GM12878 (cell line): ENCODE measurements at regions not wholly inside any gene's neighbourhood (a gene's known extent, or its start where the extent isn't known, plus 50 kb on each side); places are given as distances from the start of the nearest gene placed in this dataset.

Source experiments
- ATAC-seq: fragments of 200-7000 bp; cut with Tn5 transposase; 3 replicates; pipeline ENCODE4 v1.9.1; 2020; ENCODE audit warnings: mild to moderate bottlenecking, moderate library complexity
- BruUV-seq: library from RNA; stranded (reverse); fragments of 400-500 nt; replicated peaks from 2 replicates; lab custom pipeline; 2021; lab: Mats Ljungman, UMichigan
- CTCF ChIA-PET: fragments of 300-600 bp; sonication (Branson Sonifier 250); formaldehyde crosslinking; extraction: SDS; loops from one replicate; lab custom pipeline; 2021; ENCODE audit warnings: inconsistent platforms; lab: Yijun Ruan, JAX
- POLR2A ChIA-PET: fragments of 350-600 bp; formaldehyde crosslinking; extraction: SDS; loops from one replicate; lab custom pipeline; 2021; ENCODE audit warnings: inconsistent platforms; lab: Charles Lee
- RAD21 ChIA-PET: fragments of 300-600 bp; sonication (Branson Sonifier 250); formaldehyde crosslinking; loops from one replicate; lab custom pipeline; 2023; ENCODE audit warnings: antibody characterized with exemption; ENCODE audit not compliant: unreplicated experiment; lab: Charles Lee
- SMC1A ChIA-PET: fragments of 300-600 bp; sonication (Branson Sonifier 250); formaldehyde crosslinking; loops from one replicate; lab custom pipeline; 2023; ENCODE audit not compliant: unreplicated experiment, uncharacterized antibody; lab: Charles Lee
- DNase-seq: peaks from one replicate; pipeline ENCODE4 v3.0.0-alpha.2; 2011; ENCODE audit warnings: low read depth, low spot score
- FAIRE-seq: peaks from 3 replicates; lab custom pipeline; 2011; peaks lifted over from hg19 to GRCh38; lab: Jason Lieb, UNC
- H2AFZ ChIP-seq: 2 replicates; pipeline ENCODE4 v1.6.0; 2011; ENCODE audit warnings: low read depth, low read length, control low read depth; ENCODE audit not compliant: control insufficient read depth
- H3K27ac ChIP-seq: 2 replicates; pipeline ENCODE4 v1.5.1; 2011; ENCODE audit warnings: control low read depth; ENCODE audit not compliant: control insufficient read depth, insufficient read depth
- H3K27me3 ChIP-seq, 2 experiments: replicated peaks in 1 of 2; 2 replicates each; pipeline versions ENCODE4 v1.6.0 to v1.6.1; 2011; ENCODE audit warnings: low read length in 1 of 2; ENCODE audit not compliant: control insufficient read depth in 2 of 2, insufficient read depth in 2 of 2
- H3K36me3 ChIP-seq, 2 experiments: 2 replicates each; pipeline ENCODE4 v1.5.1; 2011; ENCODE audit warnings: low read length in 1 of 2; ENCODE audit not compliant: control insufficient read depth in 2 of 2, insufficient read depth in 2 of 2
- H3K4me1 ChIP-seq: 2 replicates; pipeline ENCODE4 v1.6.1; 2011; ENCODE audit warnings: mild to moderate bottlenecking, low read length, moderate library complexity, mixed read lengths; ENCODE audit not compliant: control insufficient read depth, insufficient read depth
- H3K4me2 ChIP-seq: 2 replicates; pipeline ENCODE4 v1.6.0; 2011; ENCODE audit warnings: control low read depth; ENCODE audit not compliant: control insufficient read depth, insufficient read depth
- H3K4me3 ChIP-seq: fragments of 200-600 bp; sonication (generic); 2 replicates; pipeline ENCODE4 v1.5.1; 2016
- H3K79me2 ChIP-seq: 2 replicates; pipeline ENCODE4 v1.6.0; 2011; ENCODE audit warnings: low read length; ENCODE audit not compliant: control insufficient read depth, insufficient read depth
- H3K9ac ChIP-seq: 2 replicates; pipeline ENCODE4 v1.8.0; 2011; ENCODE audit warnings: low read length, control low read depth, mixed read lengths; ENCODE audit not compliant: control insufficient read depth, insufficient read depth
- H3K9me3 ChIP-seq: replicated peaks from 3 replicates; pipeline ENCODE4 v1.5.1; 2011; ENCODE audit warnings: mild to moderate bottlenecking, low read length; ENCODE audit not compliant: control insufficient read depth, insufficient read depth
- H4K20me1 ChIP-seq: 2 replicates; pipeline ENCODE4 v1.6.0; 2011; ENCODE audit not compliant: control insufficient read depth, insufficient read depth
- CBX3 ChIP-seq: fragments of 200-600 bp; sonication (generic); IDR thresholded peaks from 2 replicates; pipeline ENCODE4 v1.6.1; 2016; ENCODE audit warnings: low read depth, borderline replicate concordance
- CHD1 ChIP-seq: IDR thresholded peaks from 2 replicates; pipeline ENCODE4 v1.6.1; 2012; ENCODE audit warnings: low read depth, low read length, improper control_type of control experiment
- CHD4 ChIP-seq: fragments of 200-600 bp; sonication (generic); IDR thresholded peaks from 2 replicates; pipeline ENCODE4 v1.6.1; 2016; ENCODE audit warnings: mild to moderate bottlenecking
- CUX1 ChIP-seq: IDR thresholded peaks from 2 replicates; pipeline ENCODE4 v1.6.1; 2012; ENCODE audit warnings: improper control_type of control experiment, low read depth, low read length; ENCODE audit not compliant: insufficient replicate concordance
- EED ChIP-seq: sonication (generic); IDR thresholded peaks from 2 replicates; pipeline ENCODE4 v1.6.1; 2016; ENCODE audit warnings: antibody characterized with exemption, low read depth
- KDM1A ChIP-seq: fragments of 200-600 bp; sonication (generic); IDR thresholded peaks from 2 replicates; pipeline ENCODE4 v1.6.1; 2016; ENCODE audit warnings: borderline replicate concordance
- MLLT1 ChIP-seq: fragments of 450-650 bp; IDR thresholded peaks from 2 replicates; pipeline ENCODE4 v1.6.1; 2016; ENCODE audit warnings: mild to moderate bottlenecking
- MYB ChIP-seq: fragments of 150-350 bp; IDR thresholded peaks from 2 replicates; pipeline ENCODE4 v1.6.1; 2014; ENCODE audit warnings: mild to moderate bottlenecking, low read depth, low read length, borderline replicate concordance
- NFIC ChIP-seq: IDR thresholded peaks from 2 replicates; pipeline ENCODE4 v1.6.1; 2012; ENCODE audit warnings: low read depth, mild to moderate bottlenecking, inconsistent platforms, low read length, moderate library complexity
- NR2F1 ChIP-seq: fragments of 450-650 bp; conservative IDR thresholded peaks from 2 replicates; pipeline ENCODE4 v1.6.1; 2017; ENCODE audit warnings: mild to moderate bottlenecking
- PAX8 ChIP-seq: fragments of 450-650 bp; IDR thresholded peaks from 2 replicates; pipeline ENCODE4 v1.6.1; 2017; ENCODE audit warnings: mild to moderate bottlenecking, moderate library complexity
- PML ChIP-seq: IDR thresholded peaks from 2 replicates; pipeline ENCODE4 v1.6.1; 2012; ENCODE audit warnings: low read length, inconsistent platforms
- RUNX3 ChIP-seq: IDR thresholded peaks from 2 replicates; pipeline ENCODE4 v1.6.1; 2012; ENCODE audit warnings: low read length, inconsistent platforms
- SUPT20H ChIP-seq: IDR thresholded peaks from 2 replicates; pipeline ENCODE4 v1.6.1; 2011; ENCODE audit warnings: low read depth, mild to moderate bottlenecking, low read length, moderate library complexity, borderline replicate concordance; ENCODE audit not compliant: control insufficient read depth
- ZNF384 ChIP-seq: IDR thresholded peaks from 2 replicates; pipeline ENCODE4 v1.6.1; 2012; ENCODE audit warnings: low read depth, mild to moderate bottlenecking, low read length, improper control_type of control experiment, borderline replicate concordance
- ZNF592 ChIP-seq: fragments of 450-650 bp; IDR thresholded peaks from 2 replicates; pipeline ENCODE4 v1.6.1; 2017; ENCODE audit warnings: mild to moderate bottlenecking, moderate library complexity
- WGBS: methylation state at CpG from one replicate; pipeline ENCODE4 v1.1.6; 2016; ENCODE audit warnings: low lambda C conversion rate; ENCODE audit not compliant: insufficient replicate concordance, insufficient coverage; ENCODE audit errors: missing lambda C conversion rate; 5-methylcytosine and 5-hydroxymethylcytosine counted together
- in situ Hi-C: fragments of 300-500 bp; cut with MboI; formaldehyde crosslinking; loops from 9 replicates; pipeline ENCODE4 v1.14.3; 2018; ENCODE audit warnings: mixed read lengths
- intact Hi-C: fragments of 100-400 bp; cut with micrococcal nuclease; formaldehyde crosslinking; loops from one replicate; pipeline ENCODE4 v1.14.2; 2022; ENCODE audit not compliant: unreplicated experiment

GRCh38 chr20:61125076-61125475, 127.0 kb upstream of the CDH4 start:
- intact Hi-C loops (no loop called here), in situ Hi-C loops (no loop called here)
- Histone ChIP-seq H3K4me3 (no peak overlapping the region), H3K4me2 (no peak overlapping the region), H3K27me3 (no peaks in the 10 kb centered on the region), H3K36me3 (no peaks in the 10 kb centered on the region), H2AFZ (no peak overlapping the region), H3K9me3 (no peaks in the 10 kb centered on the region; the same call in 1 of the 3 replicates), H3K4me1 (no peaks in the 10 kb centered on the region), H4K20me1 (no peaks in the 10 kb centered on the region), H3K27ac (no peak overlapping the region), H3K9ac (no peak overlapping the region), H3K79me2 (no peaks in the 10 kb centered on the region)
- WGBS, result 58% methylated on average over 9 of the region's 9 CpGs
- BruUV-seq, result no TSS peak
- ChIA-PET SMC1A (no interaction called here), RAD21 (no interaction called here), CTCF (interaction anchor here (0.6 kb wide), 1 partner anchor 1188 kb away, joined by 5 read pairs; no protein-coding TSS in a partner anchor), POLR2A (no interaction called here)
- no peak for ATAC-seq
- FAIRE-seq, result no peak
- no peak for DNase-seq
- TF ChIP-seq ZNF384 (no peak), PML (no peak), SUPT20H (no peak), ZNF592 (no peak), MYB (no peak), CHD1 (no peak), CBX3 (no peak), PAX8 (no peak), RUNX3 (no peak), CHD4 (no peak), EED (no peak), KDM1A (no peak), NR2F1 (no peak), NFIC (no peak), MLLT1 (no peak), CUX1 (no peak)
